NT2/D1 (cell line): ENCODE measurements at regions not wholly inside any gene's neighbourhood (a gene's known extent, or its start where the extent isn't known, plus 50 kb on each side); places are given as distances from the start of the nearest gene placed in this dataset.

Source experiments
- SUZ12 ChIP-seq: IDR thresholded peaks from 2 replicates; pipeline ENCODE4 v1.6.1; 2011; ENCODE audit not compliant: insufficient read length, insufficient read depth; ENCODE audit errors: extremely low read depth
- YY1 ChIP-seq: IDR thresholded peaks from 2 replicates; pipeline ENCODE4 v1.6.1; 2011; ENCODE audit not compliant: insufficient read length, insufficient read depth
- ZNF274 ChIP-seq: IDR thresholded peaks from 2 replicates; pipeline ENCODE4 v1.6.1; 2011; ENCODE audit warnings: mild to moderate bottlenecking, low read depth, low read length

DNA sequence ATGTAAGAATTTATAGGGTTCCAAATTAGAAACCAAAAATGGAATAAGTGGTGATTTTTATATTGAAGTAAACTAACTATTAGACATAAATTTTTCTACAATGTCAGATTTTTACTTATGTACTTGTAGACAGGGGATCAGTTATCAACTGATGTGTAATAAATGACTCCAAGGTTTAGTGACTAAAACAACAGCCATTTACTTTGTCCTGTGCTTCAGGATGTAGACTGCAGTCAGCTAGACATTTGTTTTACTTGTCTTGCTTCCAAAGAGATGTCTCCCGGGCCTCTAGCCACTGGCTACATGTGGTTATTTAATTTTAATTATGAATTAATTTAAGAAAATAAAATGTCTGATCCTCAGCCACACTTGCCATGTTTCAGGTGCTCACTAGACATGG, 249.7 kb upstream of the IGFBP3 start:
- TF ChIP-seq SUZ12 (no peak), ZNF274 (no peak), YY1 (no peak)
